Cardiac septum (tissue), 1 donor: ENCODE measurements at regions not wholly inside any gene's neighbourhood (a gene's known extent, or its start where the extent isn't known, plus 50 kb on each side); places are given as distances from the start of the nearest gene placed in this dataset.

Source experiments
- DNase-seq: peaks from one replicate; pipeline ENCODE4 v3.0.0-alpha.2; 2020; ENCODE audit warnings: low spot score
- intact Hi-C: fragments of 100-400 bp; cut with DNase I; formaldehyde crosslinking; loops from one replicate; pipeline ENCODE4 v1.14.0; 2022
- donor health status: DM: no; HTN: no; CAD: no.

GRCh38 chr4:126834854-126835253 lies 797.9 kb upstream of the INTU start:
- DNase-seq: no peak
- intact Hi-C loops: no loop called here

- intact Hi-C loops: no loop called here
- DNase-seq: no peak
Measured at GRCh38 chr4:126838941-126839679, 793.6 kb upstream of the INTU start.

GRCh38 chr4:126843492-126844067 lies 789.2 kb upstream of the INTU start:
- intact Hi-C loops: no loop called here
- DNase-seq: no peak

- intact Hi-C loops: no loop called here
- DNase-seq: no peak
Measured at GRCh38 chr4:126850286-126850685, 782.5 kb upstream of the INTU start.

- no peak for DNase-seq
- intact Hi-C loops: no loop called here
Measured at GRCh38 chr4:126851391-126851790, 781.4 kb upstream of the INTU start.

GRCh38 chr4:126853715-126854114 lies 779.0 kb upstream of the INTU start:
- DNase-seq: no peak
- intact Hi-C loops: no loop called here

GRCh38 chr4:126856906-126857305 lies 775.9 kb upstream of the INTU start:
- no peak for DNase-seq
- intact Hi-C loops: no loop called here

- DNase-seq: no peak
- intact Hi-C loops: no loop called here
Measured at GRCh38 chr4:126859314-126859713, 773.4 kb upstream of the INTU start.

GRCh38 chr4:126859872-126860271 lies 772.9 kb upstream of the INTU start:
- DNase-seq: no peak

GRCh38 chr4:126860308-126860707 lies 772.4 kb upstream of the INTU start:
- no peak for DNase-seq
- intact Hi-C loops: no loop called here

More at GRCh38 chr4:126859872-126860271, 772.9 kb upstream of the INTU start:
- intact Hi-C loops: no loop called here

GRCh38 chr4:126869967-126870366 lies 762.8 kb upstream of the INTU start:
- intact Hi-C loops: no loop called here
- no peak for DNase-seq

GRCh38 chr4:126871810-126872209 lies 760.9 kb upstream of the INTU start:
- no peak for DNase-seq
- intact Hi-C loops: no loop called here

GRCh38 chr4:126874533-126874932 lies 758.2 kb upstream of the INTU start:
- DNase-seq: no peak
- intact Hi-C loops: no loop called here

GRCh38 chr4:126888968-126889367 lies 743.8 kb upstream of the INTU start:
- intact Hi-C loops: no loop called here
- no peak for DNase-seq

GRCh38 chr4:126890383-126890782 lies 742.4 kb upstream of the INTU start:
- intact Hi-C loops: no loop called here
- no peak for DNase-seq

- DNase-seq: no peak
- intact Hi-C loops: no loop called here
Measured at GRCh38 chr4:126890994-126891393, 741.8 kb upstream of the INTU start.

GRCh38 chr4:126894963-126895362 lies 737.8 kb upstream of the INTU start:
- no peak for DNase-seq
- intact Hi-C loops: no loop called here

- DNase-seq: no peak
- intact Hi-C loops: no loop called here
Measured at GRCh38 chr4:126895988-126896570, 736.7 kb upstream of the INTU start.

- no peak for DNase-seq
- intact Hi-C loops: no loop called here
Measured at GRCh38 chr4:126897038-126897437, 735.7 kb upstream of the INTU start.

- intact Hi-C loops: no loop called here
Measured at GRCh38 chr4:126898815-126899214, 733.9 kb upstream of the INTU start.

GRCh38 chr4:126899331-126899801 lies 733.4 kb upstream of the INTU start:
- DNase-seq: no peak

More at GRCh38 chr4:126898815-126899214, 733.9 kb upstream of the INTU start:
- DNase-seq: no peak

More at GRCh38 chr4:126899331-126899801, 733.4 kb upstream of the INTU start:
- intact Hi-C loops: no loop called here
